Nephron progenitor cell (in vitro differentiated cells): ENCODE measurements at regions not wholly inside any gene's neighbourhood (a gene's known extent, or its start where the extent isn't known, plus 50 kb on each side); places are given as distances from the start of the nearest gene placed in this dataset.

Experiments
- DNase-seq: peaks from one replicate; pipeline ENCODE4 v3.0.0; 2021
- H3K27ac Mint-ChIP-seq: 2 replicates; pipeline ENCODE4 v1.8.0; 2021; ENCODE audit warnings: mild to moderate bottlenecking, moderate library complexity, mixed read lengths
- H3K27me3 Mint-ChIP-seq: 2 replicates; pipeline ENCODE4 v1.8.0; 2021; ENCODE audit warnings: mild to moderate bottlenecking, low read depth, mixed read lengths; ENCODE audit not compliant: poor library complexity
- H3K36me3 Mint-ChIP-seq: 2 replicates; pipeline ENCODE4 v1.8.0; 2021; ENCODE audit warnings: low read depth, mixed read lengths
- H3K4me1 Mint-ChIP-seq: 2 replicates; pipeline ENCODE4 v1.8.0; 2021; ENCODE audit warnings: mixed read lengths
- H3K4me3 Mint-ChIP-seq: 2 replicates; pipeline ENCODE4 v1.8.0; 2021; ENCODE audit warnings: mild to moderate bottlenecking, moderate library complexity, mixed read lengths
- H3K9me3 Mint-ChIP-seq: 2 replicates; pipeline ENCODE4 v1.8.0; 2021; ENCODE audit warnings: mild to moderate bottlenecking, moderate library complexity, mixed read lengths
- CTCF ChIP-seq: fragments of 200-600 bp; sonication (generic); IDR thresholded peaks from 2 replicates; pipeline ENCODE4 v1.5.0; 2021; ENCODE audit warnings: antibody characterized with exemption

- Mint-ChIP-seq H3K27me3 (no peaks in the 10 kb centered on the region), H3K4me3 (no peak overlapping the region), H3K9me3 (peaks cover 36% of the 10 kb centered on the region), H3K36me3 (peaks cover 6% of the 10 kb centered on the region), H3K4me1 (peaks cover 12% of the 10 kb centered on the region), H3K27ac (no peak overlapping the region)
- no peak for TF ChIP-seq CTCF
- no peak for DNase-seq
Observed at GRCh38 chr18:2441544-2441943, 129.8 kb downstream of the METTL4 start.

- H3K4me3 Mint-ChIP-seq: no peak overlapping the region
- H3K27ac Mint-ChIP-seq: no peak overlapping the region
- no peaks in the 10 kb centered on the region for H3K27me3 Mint-ChIP-seq
Observed at GRCh38 chr18:2442006-2442405, 129.3 kb downstream of the METTL4 start.

GRCh38 chr18:2442726-2443275, 128.5 kb downstream of the METTL4 start:
- no peak for TF ChIP-seq CTCF
- no peak overlapping the region for H3K27ac Mint-ChIP-seq
- no peak for DNase-seq

More at GRCh38 chr18:2442006-2442405, 129.3 kb downstream of the METTL4 start:
- H3K4me1 Mint-ChIP-seq: peaks cover 14% of the 10 kb centered on the region
- no peak for TF ChIP-seq CTCF
- H3K36me3 Mint-ChIP-seq: peaks cover 9% of the 10 kb centered on the region
- peaks cover 40% of the 10 kb centered on the region for H3K9me3 Mint-ChIP-seq
- DNase-seq: no peak

GRCh38 chr18:2444201-2444875, 127.0 kb downstream of the METTL4 start:
- Mint-ChIP-seq H3K36me3 (peaks cover 9% of the 10 kb centered on the region), H3K9me3 (peaks cover 40% of the 10 kb centered on the region), H3K27me3 (no peaks in the 10 kb centered on the region), H3K4me3 (no peak overlapping the region), H3K27ac (no peak overlapping the region), H3K4me1 (peaks cover 14% of the 10 kb centered on the region)
- TF ChIP-seq CTCF: no peak
- no peak for DNase-seq

More at GRCh38 chr18:2442726-2443275, 128.5 kb downstream of the METTL4 start:
- H3K4me1 Mint-ChIP-seq: peaks cover 14% of the 10 kb centered on the region
- H3K36me3 Mint-ChIP-seq: peaks cover 9% of the 10 kb centered on the region
- peaks cover 40% of the 10 kb centered on the region for H3K9me3 Mint-ChIP-seq
- no peaks in the 10 kb centered on the region for H3K27me3 Mint-ChIP-seq
- no peak overlapping the region for H3K4me3 Mint-ChIP-seq

GRCh38 chr18:2448565-2449151, 122.6 kb downstream of the METTL4 start:
- DNase-seq: no peak
- Mint-ChIP-seq H3K36me3 (peaks cover 9% of the 10 kb centered on the region), H3K4me3 (no peak overlapping the region), H3K9me3 (peaks cover 20% of the 10 kb centered on the region), H3K27me3 (no peaks in the 10 kb centered on the region), H3K4me1 (peaks cover 14% of the 10 kb centered on the region), H3K27ac (no peak overlapping the region)
- TF ChIP-seq CTCF: no peak

- DNase-seq: no peak
- peaks cover 27% of the 10 kb centered on the region for H3K9me3 Mint-ChIP-seq
- H3K4me1 Mint-ChIP-seq: peaks cover 2% of the 10 kb centered on the region
- TF ChIP-seq CTCF: no peak
- H3K27ac Mint-ChIP-seq: no peak overlapping the region
- H3K36me3 Mint-ChIP-seq: peaks cover 11% of the 10 kb centered on the region
- no peak overlapping the region for H3K4me3 Mint-ChIP-seq
- no peaks in the 10 kb centered on the region for H3K27me3 Mint-ChIP-seq
Observed at GRCh38 chr18:2451556-2451955, 119.7 kb downstream of the METTL4 start.
